SK-N-SH (cell line): ENCODE measurements at regions not wholly inside any gene's neighbourhood (a gene's known extent, or its start where the extent isn't known, plus 50 kb on each side); places are given as distances from the start of the nearest gene placed in this dataset.

Source experiments
- EP300 ChIP-seq, 2 experiments: IDR thresholded peaks; 2 replicates each; pipeline versions ENCODE4 v1.4.0 to v1.6.1; 2012; ENCODE audit warnings: borderline replicate concordance in 1 of 2, low read depth in 1 of 2, low read length in 1 of 2
- POLR2AphosphoS5 ChIP-seq: IDR thresholded peaks from 2 replicates; pipeline ENCODE4 v1.6.1; 2012; ENCODE audit warnings: low read depth, low read length
- TF ChIP-seq, protein P1 (sequence below): IDR thresholded peaks from 2 replicates; pipeline ENCODE4; 2012
- TF ChIP-seq, protein P2 (sequence below): fragments of 200-600 bp; sonication (generic); IDR thresholded peaks from 2 replicates; pipeline ENCODE4 v1.6.1; 2017; ENCODE audit warnings: antibody characterized with exemption, mild to moderate bottlenecking, moderate library complexity

DNA sequence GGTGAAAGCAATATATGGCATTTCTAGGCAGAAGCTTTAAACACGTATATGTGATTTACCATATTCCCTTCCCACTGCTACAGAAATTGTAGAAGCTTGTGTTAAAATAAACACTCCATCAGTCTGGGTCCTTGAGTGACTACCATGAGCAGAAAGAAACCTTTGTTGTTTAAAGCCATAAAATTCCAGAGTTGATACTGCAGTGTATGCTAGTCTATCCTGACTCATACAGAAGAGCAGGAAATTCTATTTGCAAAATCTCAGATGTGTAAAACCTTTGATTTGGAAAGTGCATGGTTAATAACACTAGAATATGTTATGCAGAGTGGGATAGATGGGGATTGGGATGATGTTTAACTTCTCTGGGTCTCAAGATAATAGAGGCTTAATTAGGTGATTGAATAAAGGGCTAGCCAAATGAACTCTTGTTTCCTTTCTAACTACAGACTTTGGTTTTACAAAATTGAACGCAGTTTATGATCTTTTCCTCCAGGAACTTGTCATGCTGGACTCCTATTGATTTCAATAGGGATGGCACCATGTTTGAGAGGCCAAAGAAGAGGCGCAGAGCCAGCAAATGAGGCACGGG lies 282.7 kb upstream of the VLDLR start:
- TF ChIP-seq EP300 (IDR thresholded peaks at IDR 0.05; ENCODE audit: borderline replicate concordance in 1 of 2, low read depth in 1 of 2, low read length in 1 of 2) (no peak), POLR2AphosphoS5 (no peak)
- TF ChIP-seq, protein P1, sequence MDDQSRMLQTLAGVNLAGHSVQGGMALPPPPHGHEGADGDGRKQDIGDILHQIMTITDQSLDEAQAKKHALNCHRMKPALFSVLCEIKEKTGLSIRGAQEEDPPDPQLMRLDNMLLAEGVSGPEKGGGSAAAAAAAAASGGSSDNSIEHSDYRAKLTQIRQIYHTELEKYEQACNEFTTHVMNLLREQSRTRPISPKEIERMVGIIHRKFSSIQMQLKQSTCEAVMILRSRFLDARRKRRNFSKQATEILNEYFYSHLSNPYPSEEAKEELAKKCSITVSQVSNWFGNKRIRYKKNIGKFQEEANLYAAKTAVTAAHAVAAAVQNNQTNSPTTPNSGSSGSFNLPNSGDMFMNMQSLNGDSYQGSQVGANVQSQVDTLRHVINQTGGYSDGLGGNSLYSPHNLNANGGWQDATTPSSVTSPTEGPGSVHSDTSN: no peak
- TF ChIP-seq, protein P2, sequence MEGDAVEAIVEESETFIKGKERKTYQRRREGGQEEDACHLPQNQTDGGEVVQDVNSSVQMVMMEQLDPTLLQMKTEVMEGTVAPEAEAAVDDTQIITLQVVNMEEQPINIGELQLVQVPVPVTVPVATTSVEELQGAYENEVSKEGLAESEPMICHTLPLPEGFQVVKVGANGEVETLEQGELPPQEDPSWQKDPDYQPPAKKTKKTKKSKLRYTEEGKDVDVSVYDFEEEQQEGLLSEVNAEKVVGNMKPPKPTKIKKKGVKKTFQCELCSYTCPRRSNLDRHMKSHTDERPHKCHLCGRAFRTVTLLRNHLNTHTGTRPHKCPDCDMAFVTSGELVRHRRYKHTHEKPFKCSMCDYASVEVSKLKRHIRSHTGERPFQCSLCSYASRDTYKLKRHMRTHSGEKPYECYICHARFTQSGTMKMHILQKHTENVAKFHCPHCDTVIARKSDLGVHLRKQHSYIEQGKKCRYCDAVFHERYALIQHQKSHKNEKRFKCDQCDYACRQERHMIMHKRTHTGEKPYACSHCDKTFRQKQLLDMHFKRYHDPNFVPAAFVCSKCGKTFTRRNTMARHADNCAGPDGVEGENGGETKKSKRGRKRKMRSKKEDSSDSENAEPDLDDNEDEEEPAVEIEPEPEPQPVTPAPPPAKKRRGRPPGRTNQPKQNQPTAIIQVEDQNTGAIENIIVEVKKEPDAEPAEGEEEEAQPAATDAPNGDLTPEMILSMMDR: no peak
